ENCODE measurements at regions not wholly inside any gene's neighbourhood (a gene's known extent, or its start where the extent isn't known, plus 50 kb on each side); places are given as distances from the start of the nearest gene placed in this dataset.

DNA sequence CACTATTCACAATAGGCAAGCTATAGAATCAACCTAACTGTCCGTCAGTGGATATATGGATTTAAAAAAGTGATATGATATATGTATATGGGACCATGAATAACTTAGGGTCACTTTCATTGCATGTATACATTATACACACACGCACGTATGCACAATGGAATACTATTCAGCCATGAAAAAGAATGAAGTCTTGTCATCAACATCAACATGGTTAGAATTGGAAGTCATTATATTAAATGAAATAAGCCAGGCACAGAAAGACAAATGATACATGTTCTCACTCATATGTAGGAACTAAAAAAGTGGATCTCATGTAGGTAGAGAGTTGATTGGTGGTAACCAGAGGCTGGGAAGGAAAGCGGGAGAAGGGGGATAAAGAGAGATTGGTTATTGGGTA is 234.3 kb downstream of the VRK1 start:
- H3K27me3 ChIP-seq = no peaks in the 10 kb centered on the region
- WGBS, 2 donors = 72 to 89% methylated on average over 4 of the region's 4 CpGs
- H3K4me3 ChIP-seq (replicated peaks in 1 of 3) = no peak overlapping the region
- no peak overlapping the region for H3K27ac ChIP-seq
- TF ChIP-seq POLR2A (IDR thresholded peaks at IDR 0.05) = no peak
- TF ChIP-seq CTCF (IDR thresholded peaks at IDR 0.05) = no peak
- no peaks in the 10 kb centered on the region for H3K9me3 ChIP-seq
- H3K4me1 ChIP-seq = no peaks in the 10 kb centered on the region
- intact Hi-C loops (cut with DNase I) = no loop called here
- no peaks in the 10 kb centered on the region for H3K36me3 ChIP-seq
- DNase-seq = no peak

GRCh38 chr14:97033556-97034081 is 236.4 kb downstream of the VRK1 start:
- intact Hi-C loops (cut with DNase I) = no loop called here
- Histone ChIP-seq H3K9me3 (no peaks in the 10 kb centered on the region), H3K4me3 (replicated peaks in 1 of 3) (no peak overlapping the region), H3K36me3 (no peaks in the 10 kb centered on the region), H3K4me1 (no peaks in the 10 kb centered on the region), H3K27me3 (no peaks in the 10 kb centered on the region), H3K27ac (no peak overlapping the region)
- DNase-seq = no peak
- no peak for TF ChIP-seq POLR2A (IDR thresholded peaks at IDR 0.05)
- TF ChIP-seq CTCF (IDR thresholded peaks at IDR 0.05) = no peak
- 31 to 50% methylated on average over 15 to 26 of the region's 32 CpGs for WGBS, 2 donors

GRCh38 chr14:97036086-97036852 is 239.1 kb downstream of the VRK1 start:
- Histone ChIP-seq H3K27me3 (no peaks in the 10 kb centered on the region), H3K9me3 (no peaks in the 10 kb centered on the region), H3K4me3 (replicated peaks in 1 of 3) (no peak overlapping the region), H3K27ac (no peak overlapping the region), H3K36me3 (no peaks in the 10 kb centered on the region), H3K4me1 (no peaks in the 10 kb centered on the region)
- intact Hi-C loops (cut with DNase I) = no loop called here
- 71 to 76% methylated on average over 15 to 16 of the region's 16 CpGs for WGBS, 2 donors
- DNase-seq = no peak
- TF ChIP-seq POLR2A (IDR thresholded peaks at IDR 0.05) = no peak
- TF ChIP-seq CTCF (IDR thresholded peaks at IDR 0.05) = no peak

- no peaks in the 10 kb centered on the region for H3K4me1 ChIP-seq
- no peaks in the 10 kb centered on the region for H3K27me3 ChIP-seq
- 88 to 93% methylated on average over 1 of the region's 1 CpG for WGBS, 2 donors
- no peak overlapping the region for H3K27ac ChIP-seq
- DNase-seq = no peak
- H3K4me3 ChIP-seq (replicated peaks in 1 of 3) = no peak overlapping the region
- H3K36me3 ChIP-seq = no peaks in the 10 kb centered on the region
- intact Hi-C loops (cut with DNase I) = no loop called here
- TF ChIP-seq POLR2A (IDR thresholded peaks at IDR 0.05) = no peak
- no peak for TF ChIP-seq CTCF (IDR thresholded peaks at IDR 0.05)
- H3K9me3 ChIP-seq = no peaks in the 10 kb centered on the region
Measured at GRCh38 chr14:97039717-97040363, 242.7 kb downstream of the VRK1 start.

- DNase-seq = no peak
- intact Hi-C loops (cut with DNase I) = no loop called here
- H3K4me3 ChIP-seq (replicated peaks in 1 of 3) = no peak overlapping the region
- no peaks in the 10 kb centered on the region for H3K36me3 ChIP-seq
- no peak for TF ChIP-seq POLR2A (IDR thresholded peaks at IDR 0.05)
- no peak for TF ChIP-seq CTCF (IDR thresholded peaks at IDR 0.05)
- H3K27ac ChIP-seq = no peak overlapping the region
- H3K9me3 ChIP-seq = no peaks in the 10 kb centered on the region
- WGBS, 2 donors = 91 to 95% methylated on average over 7 of the region's 7 CpGs
- H3K27me3 ChIP-seq = no peaks in the 10 kb centered on the region
- H3K4me1 ChIP-seq = no peaks in the 10 kb centered on the region
Measured at GRCh38 chr14:97046967-97047366, 249.8 kb downstream of the VRK1 start.
